ENCODE measurements at regions not wholly inside any gene's neighbourhood (a gene's known extent, or its start where the extent isn't known, plus 50 kb on each side); places are given as distances from the start of the nearest gene placed in this dataset.

DNA sequence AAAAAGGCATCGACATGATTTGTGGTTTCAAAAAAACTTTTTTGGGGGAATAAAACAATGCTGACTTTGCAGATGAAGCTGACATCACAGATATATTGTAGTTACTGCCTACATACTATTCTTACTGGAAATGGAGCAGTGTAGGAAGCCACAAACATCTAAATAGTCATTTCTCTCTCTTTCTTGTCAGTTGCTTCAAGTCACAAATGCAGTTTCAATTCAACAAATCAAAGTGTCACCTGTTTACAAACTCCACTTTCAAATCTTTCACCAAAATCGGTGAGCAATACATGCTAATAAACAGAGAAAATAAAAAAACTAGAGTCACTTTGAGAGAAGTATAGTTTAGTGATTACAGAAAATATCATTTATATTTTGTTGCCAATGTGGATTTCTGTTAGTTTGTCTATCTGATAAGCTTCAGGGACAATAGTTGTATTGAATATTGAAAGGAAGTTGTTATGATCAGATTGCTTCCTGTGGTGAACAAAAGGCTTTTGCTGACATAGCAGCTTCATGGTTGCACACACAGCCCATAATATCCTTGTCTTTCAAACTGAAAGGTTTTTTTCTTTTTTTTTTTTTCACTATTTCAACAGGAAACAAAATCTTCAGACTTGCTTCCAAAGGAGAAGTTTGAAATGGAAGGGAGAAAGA, 49.7 kb upstream of the PTPN13 start:
- TF ChIP-seq CTCF (IDR thresholded peaks at IDR 0.05; ENCODE audit: low read depth, low read length, missing input control) (no peak), JUND (IDR thresholded peaks at IDR 0.05) (no peak), MAX (IDR thresholded peaks at IDR 0.05) (no peak), FOXA1 (IDR thresholded peaks at IDR 0.05) (no peak), HNF4G (IDR thresholded peaks at IDR 0.05) (no peak), YY1 (IDR thresholded peaks at IDR 0.05) (no peak), GABPA (IDR thresholded peaks at IDR 0.05 in 1 of 2, conservative IDR thresholded peaks at IDR 0.05 in 1 of 2) (no peak), SP1 (IDR thresholded peaks at IDR 0.05) (no peak), EGR1 (IDR thresholded peaks at IDR 0.05; ENCODE audit: low read depth in 2 of 2) (no peak), FOXA2 (IDR thresholded peaks at IDR 0.05) (no peak), NR2F2 (IDR thresholded peaks at IDR 0.05) (no peak)
- TF ChIP-seq, protein P1, sequence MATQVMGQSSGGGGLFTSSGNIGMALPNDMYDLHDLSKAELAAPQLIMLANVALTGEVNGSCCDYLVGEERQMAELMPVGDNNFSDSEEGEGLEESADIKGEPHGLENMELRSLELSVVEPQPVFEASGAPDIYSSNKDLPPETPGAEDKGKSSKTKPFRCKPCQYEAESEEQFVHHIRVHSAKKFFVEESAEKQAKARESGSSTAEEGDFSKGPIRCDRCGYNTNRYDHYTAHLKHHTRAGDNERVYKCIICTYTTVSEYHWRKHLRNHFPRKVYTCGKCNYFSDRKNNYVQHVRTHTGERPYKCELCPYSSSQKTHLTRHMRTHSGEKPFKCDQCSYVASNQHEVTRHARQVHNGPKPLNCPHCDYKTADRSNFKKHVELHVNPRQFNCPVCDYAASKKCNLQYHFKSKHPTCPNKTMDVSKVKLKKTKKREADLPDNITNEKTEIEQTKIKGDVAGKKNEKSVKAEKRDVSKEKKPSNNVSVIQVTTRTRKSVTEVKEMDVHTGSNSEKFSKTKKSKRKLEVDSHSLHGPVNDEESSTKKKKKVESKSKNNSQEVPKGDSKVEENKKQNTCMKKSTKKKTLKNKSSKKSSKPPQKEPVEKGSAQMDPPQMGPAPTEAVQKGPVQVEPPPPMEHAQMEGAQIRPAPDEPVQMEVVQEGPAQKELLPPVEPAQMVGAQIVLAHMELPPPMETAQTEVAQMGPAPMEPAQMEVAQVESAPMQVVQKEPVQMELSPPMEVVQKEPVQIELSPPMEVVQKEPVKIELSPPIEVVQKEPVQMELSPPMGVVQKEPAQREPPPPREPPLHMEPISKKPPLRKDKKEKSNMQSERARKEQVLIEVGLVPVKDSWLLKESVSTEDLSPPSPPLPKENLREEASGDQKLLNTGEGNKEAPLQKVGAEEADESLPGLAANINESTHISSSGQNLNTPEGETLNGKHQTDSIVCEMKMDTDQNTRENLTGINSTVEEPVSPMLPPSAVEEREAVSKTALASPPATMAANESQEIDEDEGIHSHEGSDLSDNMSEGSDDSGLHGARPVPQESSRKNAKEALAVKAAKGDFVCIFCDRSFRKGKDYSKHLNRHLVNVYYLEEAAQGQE (IDR thresholded peaks at IDR 0.05), result no peak
- TF ChIP-seq, protein P2, sequence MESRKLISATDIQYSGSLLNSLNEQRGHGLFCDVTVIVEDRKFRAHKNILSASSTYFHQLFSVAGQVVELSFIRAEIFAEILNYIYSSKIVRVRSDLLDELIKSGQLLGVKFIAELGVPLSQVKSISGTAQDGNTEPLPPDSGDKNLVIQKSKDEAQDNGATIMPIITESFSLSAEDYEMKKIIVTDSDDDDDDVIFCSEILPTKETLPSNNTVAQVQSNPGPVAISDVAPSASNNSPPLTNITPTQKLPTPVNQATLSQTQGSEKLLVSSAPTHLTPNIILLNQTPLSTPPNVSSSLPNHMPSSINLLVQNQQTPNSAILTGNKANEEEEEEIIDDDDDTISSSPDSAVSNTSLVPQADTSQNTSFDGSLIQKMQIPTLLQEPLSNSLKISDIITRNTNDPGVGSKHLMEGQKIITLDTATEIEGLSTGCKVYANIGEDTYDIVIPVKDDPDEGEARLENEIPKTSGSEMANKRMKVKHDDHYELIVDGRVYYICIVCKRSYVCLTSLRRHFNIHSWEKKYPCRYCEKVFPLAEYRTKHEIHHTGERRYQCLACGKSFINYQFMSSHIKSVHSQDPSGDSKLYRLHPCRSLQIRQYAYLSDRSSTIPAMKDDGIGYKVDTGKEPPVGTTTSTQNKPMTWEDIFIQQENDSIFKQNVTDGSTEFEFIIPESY (IDR thresholded peaks at IDR 0.05), result no peak
